ENCODE measurements at regions not wholly inside any gene's neighbourhood (a gene's known extent, or its start where the extent isn't known, plus 50 kb on each side); places are given as distances from the start of the nearest gene placed in this dataset.
"Not testable (repeated sequence)": the region's sequence is repeated elsewhere in the genome, so short reads cannot be mapped to it uniquely, and the experiment has no call there.

DNA sequence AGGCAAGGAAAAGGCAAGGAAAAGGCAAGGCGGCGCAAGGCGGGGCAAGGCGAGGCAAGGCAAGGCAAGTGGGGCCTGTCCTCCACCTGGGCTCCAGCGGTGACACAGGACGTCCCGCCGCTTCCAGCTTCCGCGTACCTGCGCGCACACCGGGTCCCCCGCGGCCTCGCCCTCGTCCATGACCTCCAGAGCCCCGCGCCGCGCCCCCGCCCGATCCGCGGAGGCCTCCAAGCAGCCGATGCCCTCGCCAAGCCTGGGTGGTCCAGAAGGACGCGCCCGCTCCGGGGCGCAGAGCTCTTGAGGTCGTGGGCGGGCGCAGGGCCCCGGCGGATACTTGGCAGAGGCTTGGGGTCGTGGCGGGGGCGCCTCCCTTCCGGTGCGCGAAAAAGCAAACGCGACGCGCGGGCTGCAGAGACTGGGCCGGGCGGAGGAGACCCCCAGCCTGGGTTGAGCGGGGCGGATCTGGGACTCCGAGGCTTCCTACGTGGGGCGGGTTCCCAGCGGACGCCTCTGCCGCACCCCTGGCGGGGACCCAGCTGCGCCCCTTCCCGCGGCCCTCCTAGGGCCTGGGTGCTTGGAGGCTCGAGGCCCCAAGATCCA is 60.8 kb upstream of the EIF5 start:
- DNase-seq: no peak

DNA sequence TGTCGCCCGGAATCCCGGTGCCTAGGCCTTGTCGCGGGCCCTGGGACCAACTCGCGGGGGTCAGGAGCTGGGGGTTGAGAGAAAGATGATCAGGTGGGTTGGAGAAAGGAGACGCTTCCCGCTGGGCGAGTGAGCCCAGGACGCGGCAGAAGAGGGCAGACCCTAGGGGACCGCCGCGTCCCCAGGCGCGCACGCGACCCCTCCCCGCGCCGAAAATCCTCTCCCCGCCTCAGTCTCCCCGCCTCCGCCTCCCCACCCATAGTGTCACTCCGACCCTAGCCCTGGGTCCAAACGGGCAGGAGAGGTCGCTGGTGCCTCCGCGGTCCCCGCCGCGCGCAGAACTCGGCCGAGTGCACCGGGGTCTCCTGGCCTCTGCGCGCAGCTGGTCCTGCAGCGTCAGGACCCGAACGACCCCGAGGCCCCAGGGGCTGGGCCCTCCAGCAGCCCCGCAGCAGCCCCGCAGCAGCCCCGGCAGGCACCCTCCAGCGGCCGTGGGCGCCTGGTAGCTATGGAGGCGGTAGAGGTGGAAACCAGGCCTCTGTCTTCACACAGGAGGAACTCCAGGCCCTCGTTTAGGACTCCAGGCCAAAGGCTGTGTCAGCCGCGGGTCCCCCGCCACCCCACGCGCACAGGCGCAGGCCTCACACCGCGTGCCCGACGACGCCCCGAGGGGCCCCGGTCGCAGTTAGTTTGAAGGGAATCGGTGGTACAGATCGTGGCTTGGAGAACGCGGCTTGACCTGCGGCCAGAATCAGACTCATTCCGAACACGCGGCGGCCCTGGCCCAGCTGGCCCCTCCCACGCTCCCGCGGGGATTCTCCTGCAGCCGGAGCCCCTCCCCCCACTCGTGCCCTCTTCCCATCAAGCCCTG is 60.1 kb upstream of the EIF5 start:
- no peak for DNase-seq

DNA sequence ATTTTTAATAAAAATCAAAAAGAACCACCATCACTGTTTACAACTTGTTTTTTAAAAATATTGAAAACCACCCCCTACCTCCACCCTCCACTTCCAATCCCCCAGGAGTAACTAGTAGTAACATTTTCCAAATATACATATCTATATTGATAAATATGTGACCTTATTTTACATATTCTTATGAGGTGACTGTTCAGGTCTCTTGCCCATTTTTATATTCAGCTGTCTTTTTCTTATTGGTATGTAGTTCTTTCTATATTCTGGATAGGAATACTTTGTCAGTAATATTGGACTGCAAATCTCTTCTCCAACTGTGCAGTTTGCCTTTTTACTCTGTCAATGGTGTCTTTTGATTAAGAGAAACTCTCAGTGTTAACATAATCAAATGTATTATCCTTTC is 59.0 kb upstream of the EIF5 start:
- no peak for DNase-seq

DNA sequence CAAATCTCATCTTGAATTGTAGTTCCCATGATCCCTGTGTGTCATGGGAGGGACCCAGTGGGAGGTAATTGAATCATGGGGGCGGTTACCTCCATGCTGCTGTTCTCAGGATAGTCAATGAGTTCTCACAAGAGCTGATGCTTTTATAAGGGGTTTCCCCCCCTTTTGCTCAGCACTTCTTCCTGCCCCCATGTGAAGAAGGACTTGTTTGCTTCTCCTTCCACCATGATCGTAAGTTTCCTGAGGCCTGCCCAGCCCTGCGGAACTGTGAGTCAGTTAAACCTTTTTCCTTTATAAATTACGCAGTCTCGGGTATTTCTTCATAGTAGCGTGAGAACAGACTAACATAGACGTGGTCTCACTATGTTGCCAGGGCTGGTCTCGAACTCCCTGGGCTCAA is 56.1 kb upstream of the EIF5 start:
- no peak for DNase-seq

DNA sequence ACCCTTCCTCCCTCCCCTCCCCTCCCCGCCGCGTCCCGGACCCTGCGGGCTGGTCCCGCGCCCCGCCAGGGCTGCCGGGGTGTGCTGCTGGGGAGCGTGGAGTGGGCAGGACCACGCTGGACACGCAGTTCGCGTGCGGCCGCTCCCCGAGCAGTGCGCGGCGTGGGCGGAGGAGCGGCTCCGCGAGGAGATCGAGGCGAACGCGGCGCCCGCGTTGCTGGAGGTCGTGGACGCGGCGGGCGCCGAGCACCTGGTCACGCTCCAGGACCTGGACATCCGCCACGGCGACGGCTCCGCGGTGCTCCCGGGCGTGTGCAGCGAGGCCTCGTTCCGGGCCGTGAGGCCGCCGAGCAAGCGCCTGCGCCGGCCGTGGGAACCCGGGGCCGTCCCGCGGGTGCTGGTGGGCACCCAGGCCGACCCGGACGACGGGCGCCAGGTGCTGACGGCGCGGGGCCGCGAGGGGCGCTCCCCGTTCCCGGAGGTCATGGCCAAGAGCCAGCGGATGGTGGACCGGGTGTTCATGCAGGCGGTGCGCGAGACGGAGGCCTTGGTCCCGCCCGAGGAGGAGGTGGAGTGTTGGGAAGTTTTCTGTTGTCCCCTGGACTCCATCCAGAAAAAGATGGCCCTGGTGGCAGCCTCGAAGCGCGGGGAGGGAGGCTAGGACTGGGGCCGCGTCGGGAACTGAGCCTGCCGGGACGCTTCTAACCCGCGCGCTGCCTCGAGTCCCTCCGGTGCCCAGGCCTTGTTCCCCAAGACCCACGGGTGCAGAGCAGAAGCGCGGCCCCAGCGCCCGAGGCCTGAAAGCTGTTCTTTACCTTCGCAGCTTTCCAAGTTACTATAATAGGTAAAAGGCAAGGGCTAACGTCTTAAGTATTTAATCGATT is 54.7 kb upstream of the EIF5 start:
- DNase-seq: no peak

DNA sequence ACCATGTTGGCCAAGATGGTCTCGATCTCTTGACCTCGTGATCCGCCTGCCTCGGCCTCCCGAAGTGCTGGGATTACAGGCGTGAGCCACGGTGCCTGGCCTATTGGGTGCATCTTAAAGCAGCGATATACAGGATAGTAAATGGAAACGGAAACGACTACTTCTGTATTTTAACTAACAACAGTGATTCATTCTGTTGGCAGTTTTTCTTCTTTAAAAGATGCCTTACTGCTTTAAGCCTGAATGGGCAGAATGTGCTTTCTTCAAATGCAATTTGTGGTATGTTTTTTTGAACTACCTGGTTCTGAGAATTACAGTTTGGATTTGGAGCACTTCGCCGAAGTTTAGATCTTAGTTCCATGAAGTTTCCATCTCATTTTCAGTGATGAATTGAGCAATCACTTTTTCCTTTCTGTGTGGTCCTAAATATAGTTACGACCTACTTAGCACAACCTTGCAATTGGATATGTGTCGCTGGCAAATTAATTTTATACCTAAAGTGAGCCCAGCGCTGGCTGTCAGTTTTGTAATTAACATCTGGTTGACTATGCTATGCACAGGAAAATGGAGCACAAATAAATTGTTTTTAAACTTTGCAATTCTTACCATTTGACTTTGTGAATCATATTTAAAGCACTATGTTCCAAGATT is 53.6 kb upstream of the EIF5 start:
- DNase-seq: no peak

DNA sequence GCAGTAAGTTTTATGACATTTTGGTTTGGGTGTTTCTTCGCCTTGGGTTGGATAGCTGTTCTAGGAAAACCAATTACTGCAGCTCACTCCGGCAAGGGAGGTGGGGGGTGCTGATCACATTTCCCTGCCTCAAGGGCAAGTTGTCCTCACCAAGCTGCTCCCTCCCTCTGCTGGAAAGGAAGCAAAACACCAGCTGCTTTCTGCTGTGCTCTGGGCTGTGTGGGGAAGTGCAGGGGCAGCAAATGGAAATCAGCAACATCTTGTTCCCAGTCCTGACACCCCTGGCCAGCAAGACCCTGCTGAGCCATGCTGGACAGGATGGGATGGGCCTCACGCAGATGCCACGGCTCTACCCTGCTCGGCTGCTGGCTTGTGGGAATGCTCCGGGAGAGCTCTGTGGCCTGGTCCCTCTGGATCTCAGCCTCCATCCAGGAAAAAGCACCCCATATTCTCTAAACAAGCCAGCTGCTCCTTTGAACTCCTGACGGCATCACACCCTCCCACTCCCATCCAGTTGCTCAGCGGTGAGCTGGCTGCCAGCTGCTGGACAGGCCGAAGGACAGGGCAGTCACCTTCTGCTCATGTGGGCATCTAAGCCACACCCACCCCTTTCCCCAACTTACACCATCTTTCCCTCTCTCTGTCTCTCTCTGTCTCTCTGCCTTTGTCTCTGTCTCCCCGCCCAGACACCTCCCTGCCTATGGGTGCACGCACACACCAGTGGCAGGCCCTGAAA is 52.4 kb upstream of the EIF5 start:
- DNase-seq: no peak

DNA sequence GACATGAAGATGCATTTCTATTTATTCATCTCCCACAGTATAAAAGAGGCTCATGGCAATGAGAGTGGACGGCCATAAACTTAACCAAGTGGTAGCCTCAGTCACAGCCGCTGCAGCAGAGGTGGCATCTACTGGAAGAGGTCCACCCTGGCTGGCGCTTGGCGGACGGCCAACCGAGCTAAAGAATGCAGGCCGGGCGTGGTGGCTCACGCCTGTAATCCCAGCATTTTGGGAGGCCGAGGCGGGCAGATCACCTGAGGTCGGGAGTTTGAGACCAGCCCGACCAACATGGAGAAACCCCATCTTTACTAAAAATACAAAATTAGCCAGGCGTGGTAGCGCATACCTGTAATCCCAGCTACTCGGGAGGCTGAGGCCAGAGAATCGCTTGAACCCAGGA is 51.7 kb upstream of the EIF5 start:
- not testable (repeated sequence) for DNase-seq

DNA sequence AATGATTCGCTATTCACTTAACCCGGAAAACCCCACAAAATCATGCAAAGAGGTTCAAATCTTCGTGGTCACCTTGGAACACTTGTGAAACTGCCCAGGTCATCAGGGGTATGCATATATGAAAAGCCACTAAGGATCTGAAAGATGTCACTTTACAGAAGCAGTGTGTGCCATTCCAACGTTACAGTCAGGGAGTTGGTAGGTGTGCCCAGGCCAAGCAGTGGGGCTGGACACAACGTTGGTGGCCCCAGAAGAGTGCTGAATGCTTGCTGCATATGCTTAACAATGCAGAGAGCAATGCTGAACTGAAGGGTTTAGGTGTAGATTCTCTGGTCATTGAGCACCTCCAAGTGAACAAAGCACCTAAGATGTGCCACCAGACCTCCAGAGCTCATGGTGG is 51.1 kb upstream of the EIF5 start:
- no peak for DNase-seq

DNA sequence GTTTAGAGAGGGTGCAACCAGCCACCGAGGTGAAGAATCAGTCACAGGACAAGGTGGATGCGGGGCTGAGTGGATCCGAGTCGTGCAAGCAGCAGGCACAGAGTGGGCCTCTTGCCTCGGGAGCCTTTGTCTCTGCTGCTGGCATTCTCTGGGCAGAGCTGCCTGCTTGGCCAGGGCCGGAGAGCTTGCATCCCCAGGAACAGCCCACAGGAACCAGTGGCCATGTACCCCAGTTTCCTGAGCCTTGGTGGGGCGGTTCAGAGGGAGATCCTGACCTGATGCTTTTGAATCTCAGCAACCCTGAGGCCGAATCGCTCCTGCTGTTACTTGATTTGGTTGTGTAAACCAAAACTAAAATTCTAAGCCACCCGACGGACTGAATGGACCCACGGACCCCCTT is 50.1 kb upstream of the EIF5 start:
- DNase-seq: no peak

Data from activated naive CD4-positive, alpha-beta T cell treated with Interleukin-2 at 50 U/mL for 16 hours (primary cell).